Astrocyte (in vitro differentiated cells and primary cell): ENCODE measurements at regions not wholly inside any gene's neighbourhood (a gene's known extent, or its start where the extent isn't known, plus 50 kb on each side); places are given as distances from the start of the nearest gene placed in this dataset.

Experiments
- DNase-seq: peaks from one replicate; pipeline ENCODE4 v3.0.0-alpha.2; 2010; ENCODE audit warnings: low read depth
- FAIRE-seq: peaks from 2 replicates; lab custom pipeline; 2011; peaks lifted over from hg19 to GRCh38; lab: Jason Lieb, UNC
- H2AFZ ChIP-seq: 2 replicates; pipeline ENCODE4 v1.6.0; 2012; ENCODE audit warnings: low read depth, low read length, inconsistent platforms
- H3K27ac ChIP-seq: 2 replicates; pipeline ENCODE4 v1.5.1; 2011; ENCODE audit warnings: low read depth, low read length, inconsistent platforms
- H3K27me3 ChIP-seq: 2 replicates; pipeline ENCODE4 v1.6.0; 2011; ENCODE audit warnings: low read length, inconsistent platforms; ENCODE audit not compliant: insufficient read depth
- H3K36me3 ChIP-seq: 2 replicates; pipeline ENCODE4 v1.5.1; 2011; ENCODE audit warnings: low read length, inconsistent platforms; ENCODE audit not compliant: insufficient read depth
- H3K4me1 ChIP-seq: 2 replicates; pipeline ENCODE4 v1.5.1; 2011; ENCODE audit warnings: low read length, inconsistent platforms; ENCODE audit not compliant: insufficient read depth
- H3K4me2 ChIP-seq: 2 replicates; pipeline ENCODE4 v1.6.0; 2012; ENCODE audit warnings: low read length, inconsistent platforms
- H3K4me3 ChIP-seq: 2 replicates; pipeline ENCODE4 v1.5.1; 2011; ENCODE audit warnings: low read depth, mild to moderate bottlenecking, low read length, inconsistent platforms; ENCODE audit not compliant: insufficient read depth
- H3K79me2 ChIP-seq: 2 replicates; pipeline ENCODE4 v1.6.0; 2012; ENCODE audit warnings: mild to moderate bottlenecking, low read length, inconsistent platforms; ENCODE audit not compliant: insufficient read depth
- H3K9ac ChIP-seq: 2 replicates; pipeline ENCODE4 v1.6.0; 2012; ENCODE audit warnings: mild to moderate bottlenecking, low read length, inconsistent platforms
- H3K9me3 ChIP-seq: 2 replicates; pipeline ENCODE4 v1.5.1; 2012; ENCODE audit warnings: low read depth, mild to moderate bottlenecking, low read length, inconsistent platforms; ENCODE audit not compliant: insufficient read depth
- H4K20me1 ChIP-seq: 2 replicates; pipeline ENCODE4 v1.6.0; 2012; ENCODE audit warnings: low read length, inconsistent platforms; ENCODE audit not compliant: insufficient read depth
- H3K27ac Mint-ChIP-seq: one replicate; pipeline ENCODE4 v1.8.0; 2021; ENCODE audit warnings: mild to moderate bottlenecking, mixed read lengths; ENCODE audit not compliant: unreplicated experiment
- H3K27me3 Mint-ChIP-seq: one replicate; pipeline ENCODE4 v1.8.0; 2021; ENCODE audit warnings: low read depth, mixed read lengths; ENCODE audit not compliant: unreplicated experiment
- H3K36me3 Mint-ChIP-seq: one replicate; pipeline ENCODE4 v1.8.0; 2021; ENCODE audit warnings: low read depth, mixed read lengths; ENCODE audit not compliant: unreplicated experiment
- H3K4me1 Mint-ChIP-seq: one replicate; pipeline ENCODE4 v1.8.0; 2021; ENCODE audit warnings: low read depth, mixed read lengths; ENCODE audit not compliant: unreplicated experiment
- H3K4me3 Mint-ChIP-seq: one replicate; pipeline ENCODE4 v1.8.0; 2021; ENCODE audit warnings: mild to moderate bottlenecking, moderate library complexity, mixed read lengths; ENCODE audit not compliant: unreplicated experiment
- H3K9me3 Mint-ChIP-seq: one replicate; pipeline ENCODE4 v1.8.0; 2021; ENCODE audit warnings: mild to moderate bottlenecking, mixed read lengths; ENCODE audit not compliant: unreplicated experiment
- EZH2 ChIP-seq: IDR thresholded peaks from 2 replicates; pipeline ENCODE4 v1.6.1; 2012; ENCODE audit warnings: mild to moderate bottlenecking, low read length, inconsistent platforms; ENCODE audit not compliant: insufficient read depth
- TF ChIP-seq, protein P1 (sequence below): IDR thresholded peaks from 2 replicates; pipeline ENCODE4 v1.5.1; 2011; ENCODE audit warnings: low read depth, mild to moderate bottlenecking, inconsistent platforms, low read length, moderate library complexity; ENCODE audit not compliant: insufficient read depth

DNA sequence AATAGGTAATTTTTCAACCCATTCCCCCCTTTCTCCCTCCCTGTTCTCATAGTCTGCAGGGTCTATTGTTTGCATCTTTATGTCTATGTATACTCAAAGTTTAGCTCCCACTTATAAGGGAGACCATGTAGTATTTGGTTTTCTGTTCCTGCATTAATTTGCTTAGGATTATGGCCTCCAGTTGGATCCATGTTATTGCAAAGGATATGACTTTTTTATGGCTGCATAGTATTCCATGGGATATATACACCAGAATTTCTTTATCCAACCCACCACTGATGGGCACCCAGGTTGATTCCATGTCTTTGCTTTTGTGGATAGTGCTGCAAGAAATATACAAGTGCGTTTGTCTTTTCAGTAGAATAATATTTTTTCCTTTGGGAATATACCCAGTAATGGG lies 761.6 kb upstream of the GRAMD2B start:
- Histone ChIP-seq H3K27ac (no peak overlapping the region), H3K4me1 (no peaks in the 10 kb centered on the region), H3K36me3 (no peaks in the 10 kb centered on the region), H3K4me3 (no peak overlapping the region), H3K27me3 (no peaks in the 10 kb centered on the region), H3K9ac (no peak overlapping the region), H3K4me2 (no peak overlapping the region), H3K79me2 (no peaks in the 10 kb centered on the region), H4K20me1 (no peaks in the 10 kb centered on the region), H2AFZ (no peak overlapping the region), H3K9me3 (no peaks in the 10 kb centered on the region)
- H3K36me3 Mint-ChIP-seq = no peaks in the 10 kb centered on the region
- no peaks in the 10 kb centered on the region for H3K27me3 Mint-ChIP-seq
- H3K4me3 Mint-ChIP-seq = no peak overlapping the region
- TF ChIP-seq EZH2 = no peak
- TF ChIP-seq, protein P1, sequence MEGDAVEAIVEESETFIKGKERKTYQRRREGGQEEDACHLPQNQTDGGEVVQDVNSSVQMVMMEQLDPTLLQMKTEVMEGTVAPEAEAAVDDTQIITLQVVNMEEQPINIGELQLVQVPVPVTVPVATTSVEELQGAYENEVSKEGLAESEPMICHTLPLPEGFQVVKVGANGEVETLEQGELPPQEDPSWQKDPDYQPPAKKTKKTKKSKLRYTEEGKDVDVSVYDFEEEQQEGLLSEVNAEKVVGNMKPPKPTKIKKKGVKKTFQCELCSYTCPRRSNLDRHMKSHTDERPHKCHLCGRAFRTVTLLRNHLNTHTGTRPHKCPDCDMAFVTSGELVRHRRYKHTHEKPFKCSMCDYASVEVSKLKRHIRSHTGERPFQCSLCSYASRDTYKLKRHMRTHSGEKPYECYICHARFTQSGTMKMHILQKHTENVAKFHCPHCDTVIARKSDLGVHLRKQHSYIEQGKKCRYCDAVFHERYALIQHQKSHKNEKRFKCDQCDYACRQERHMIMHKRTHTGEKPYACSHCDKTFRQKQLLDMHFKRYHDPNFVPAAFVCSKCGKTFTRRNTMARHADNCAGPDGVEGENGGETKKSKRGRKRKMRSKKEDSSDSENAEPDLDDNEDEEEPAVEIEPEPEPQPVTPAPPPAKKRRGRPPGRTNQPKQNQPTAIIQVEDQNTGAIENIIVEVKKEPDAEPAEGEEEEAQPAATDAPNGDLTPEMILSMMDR = no peak
- peaks cover under 1% of the 10 kb centered on the region for H3K9me3 Mint-ChIP-seq
- H3K4me1 Mint-ChIP-seq = peaks cover 10% of the 10 kb centered on the region
- FAIRE-seq (no peak), DNase-seq (no peak)
- H3K27ac Mint-ChIP-seq = no peak overlapping the region

DNA sequence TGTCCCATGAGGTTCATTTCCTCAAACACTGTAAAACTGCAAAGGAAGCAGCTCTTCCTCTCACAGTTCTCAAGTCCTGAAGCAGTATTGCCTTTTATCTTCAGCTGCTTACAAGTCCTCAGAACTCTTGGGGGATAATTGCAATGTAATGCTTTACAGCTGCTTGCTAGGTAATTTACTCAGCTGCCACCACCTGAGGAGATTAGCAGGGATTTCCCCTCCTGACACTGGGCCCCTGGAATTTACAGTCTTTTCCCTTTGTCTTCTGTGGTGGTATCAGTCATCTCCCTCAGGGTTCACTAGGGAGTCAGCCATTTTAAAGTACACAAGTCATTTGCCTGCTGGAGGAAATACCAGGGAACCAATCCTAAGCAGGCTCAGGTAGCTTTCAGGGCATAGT lies 754.3 kb upstream of the GRAMD2B start:
- H3K4me1 ChIP-seq = no peaks in the 10 kb centered on the region
- H3K4me3 Mint-ChIP-seq = no peak overlapping the region
- no peak overlapping the region for H3K4me2 ChIP-seq
- peaks cover 10% of the 10 kb centered on the region for H3K4me1 Mint-ChIP-seq
- H4K20me1 ChIP-seq = no peaks in the 10 kb centered on the region
- no peaks in the 10 kb centered on the region for H3K36me3 ChIP-seq
- TF ChIP-seq EZH2 = no peak
- TF ChIP-seq, protein P1 = no peak
- H3K79me2 ChIP-seq = no peaks in the 10 kb centered on the region
- no peak overlapping the region for H3K4me3 ChIP-seq
- no peaks in the 10 kb centered on the region for H3K27me3 Mint-ChIP-seq
- H3K9me3 ChIP-seq = no peaks in the 10 kb centered on the region
- DNase-seq (peak; percentile 19), FAIRE-seq (no peak)
- no peak overlapping the region for H2AFZ ChIP-seq
- H3K27me3 ChIP-seq = no peaks in the 10 kb centered on the region
- no peaks in the 10 kb centered on the region for H3K36me3 Mint-ChIP-seq
- no peak overlapping the region for H3K27ac ChIP-seq
- H3K9ac ChIP-seq = no peak overlapping the region
- peak overlapping the region; percentile 17 for H3K27ac Mint-ChIP-seq
- H3K9me3 Mint-ChIP-seq = peaks cover 3% of the 10 kb centered on the region

DNA sequence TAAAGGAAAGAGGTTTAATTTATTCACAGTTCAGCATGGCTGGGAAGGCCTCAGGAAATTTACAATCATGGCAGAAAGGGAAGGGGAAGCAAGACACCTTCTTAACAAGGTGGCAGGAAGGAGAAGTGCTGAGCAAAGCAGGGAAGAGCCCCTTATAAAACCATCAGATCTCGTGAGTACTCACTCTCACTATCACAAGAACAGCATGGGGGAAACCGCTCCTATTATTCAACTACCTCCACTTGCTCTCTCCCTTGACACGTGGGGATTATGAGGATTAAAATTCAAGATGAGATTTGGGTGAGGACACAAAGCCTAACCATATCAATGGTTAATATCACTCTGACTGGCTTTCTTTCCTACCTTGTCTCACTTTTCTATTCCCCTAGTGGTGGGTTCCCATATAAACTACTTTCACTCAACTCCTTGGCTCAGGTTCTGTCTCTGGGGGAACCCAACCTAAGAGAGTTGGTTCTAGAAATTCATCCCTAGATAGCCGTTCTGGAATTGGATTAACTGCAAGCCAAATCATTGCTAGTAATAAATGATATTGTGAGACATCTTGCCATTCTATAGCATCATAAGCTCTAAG lies 749.8 kb upstream of the GRAMD2B start:
- Histone ChIP-seq H3K79me2 (no peaks in the 10 kb centered on the region), H3K9me3 (no peaks in the 10 kb centered on the region), H2AFZ (no peak overlapping the region), H3K27me3 (no peaks in the 10 kb centered on the region), H3K36me3 (no peaks in the 10 kb centered on the region), H3K4me2 (no peak overlapping the region), H3K27ac (no peak overlapping the region), H3K4me3 (no peak overlapping the region), H4K20me1 (no peaks in the 10 kb centered on the region), H3K4me1 (no peaks in the 10 kb centered on the region), H3K9ac (no peak overlapping the region)
- Mint-ChIP-seq H3K4me3 (no peak overlapping the region), H3K27me3 (no peaks in the 10 kb centered on the region), H3K36me3 (no peaks in the 10 kb centered on the region), H3K27ac (no peak overlapping the region), H3K4me1 (peaks cover 2% of the 10 kb centered on the region), H3K9me3 (peaks cover 2% of the 10 kb centered on the region)
- TF ChIP-seq, protein P1 = no peak
- TF ChIP-seq EZH2 = no peak
- no peak for DNase-seq
- FAIRE-seq = no peak
